ENCODE measurements at regions not wholly inside any gene's neighbourhood (a gene's known extent, or its start where the extent isn't known, plus 50 kb on each side); places are given as distances from the start of the nearest gene placed in this dataset.

- TF ChIP-seq, protein P1, sequence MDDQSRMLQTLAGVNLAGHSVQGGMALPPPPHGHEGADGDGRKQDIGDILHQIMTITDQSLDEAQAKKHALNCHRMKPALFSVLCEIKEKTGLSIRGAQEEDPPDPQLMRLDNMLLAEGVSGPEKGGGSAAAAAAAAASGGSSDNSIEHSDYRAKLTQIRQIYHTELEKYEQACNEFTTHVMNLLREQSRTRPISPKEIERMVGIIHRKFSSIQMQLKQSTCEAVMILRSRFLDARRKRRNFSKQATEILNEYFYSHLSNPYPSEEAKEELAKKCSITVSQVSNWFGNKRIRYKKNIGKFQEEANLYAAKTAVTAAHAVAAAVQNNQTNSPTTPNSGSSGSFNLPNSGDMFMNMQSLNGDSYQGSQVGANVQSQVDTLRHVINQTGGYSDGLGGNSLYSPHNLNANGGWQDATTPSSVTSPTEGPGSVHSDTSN (IDR thresholded peaks at IDR 0.05), result no peak
- TF ChIP-seq EHMT2 (IDR thresholded peaks at IDR 0.05; ENCODE audit: low read depth) (no peak), EP300 (IDR thresholded peaks at IDR 0.05) (no peak), CEBPB (IDR thresholded peaks at IDR 0.05) (no peak)
- TF ChIP-seq, protein P2, sequence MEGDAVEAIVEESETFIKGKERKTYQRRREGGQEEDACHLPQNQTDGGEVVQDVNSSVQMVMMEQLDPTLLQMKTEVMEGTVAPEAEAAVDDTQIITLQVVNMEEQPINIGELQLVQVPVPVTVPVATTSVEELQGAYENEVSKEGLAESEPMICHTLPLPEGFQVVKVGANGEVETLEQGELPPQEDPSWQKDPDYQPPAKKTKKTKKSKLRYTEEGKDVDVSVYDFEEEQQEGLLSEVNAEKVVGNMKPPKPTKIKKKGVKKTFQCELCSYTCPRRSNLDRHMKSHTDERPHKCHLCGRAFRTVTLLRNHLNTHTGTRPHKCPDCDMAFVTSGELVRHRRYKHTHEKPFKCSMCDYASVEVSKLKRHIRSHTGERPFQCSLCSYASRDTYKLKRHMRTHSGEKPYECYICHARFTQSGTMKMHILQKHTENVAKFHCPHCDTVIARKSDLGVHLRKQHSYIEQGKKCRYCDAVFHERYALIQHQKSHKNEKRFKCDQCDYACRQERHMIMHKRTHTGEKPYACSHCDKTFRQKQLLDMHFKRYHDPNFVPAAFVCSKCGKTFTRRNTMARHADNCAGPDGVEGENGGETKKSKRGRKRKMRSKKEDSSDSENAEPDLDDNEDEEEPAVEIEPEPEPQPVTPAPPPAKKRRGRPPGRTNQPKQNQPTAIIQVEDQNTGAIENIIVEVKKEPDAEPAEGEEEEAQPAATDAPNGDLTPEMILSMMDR (IDR thresholded peaks at IDR 0.05), result no peak
Observed at GRCh38 chr22:44595841-44596341, 97.9 kb upstream of the RTL6 start.
